Thyroid gland (tissue), 4 donors: ENCODE measurements at regions not wholly inside any gene's neighbourhood (a gene's known extent, or its start where the extent isn't known, plus 50 kb on each side); places are given as distances from the start of the nearest gene placed in this dataset.

Source experiments
- POLR2A ChIP-seq, 2 donors: fragments of 450-650 bp; IDR thresholded peaks; one replicate each; pipeline ENCODE4 v1.6.1; 2017; ENCODE audit warnings: antibody characterized with exemption in 2 of 2, mild to moderate bottlenecking in 2 of 2, moderate library complexity in 1 of 2
- TF ChIP-seq, protein P1 (sequence below), 6 experiments: fragments of 200-600 bp in 3 of 6; fragments of 450-650 bp in 3 of 6; sonication (generic) in 3 of 6; IDR thresholded peaks; one replicate each; pipeline ENCODE4 v1.5.1; 2016 to 2019; ENCODE audit warnings: antibody characterized with exemption in 6 of 6, mild to moderate bottlenecking in 2 of 6, inconsistent platforms in 1 of 6, moderate library complexity in 1 of 6

DNA sequence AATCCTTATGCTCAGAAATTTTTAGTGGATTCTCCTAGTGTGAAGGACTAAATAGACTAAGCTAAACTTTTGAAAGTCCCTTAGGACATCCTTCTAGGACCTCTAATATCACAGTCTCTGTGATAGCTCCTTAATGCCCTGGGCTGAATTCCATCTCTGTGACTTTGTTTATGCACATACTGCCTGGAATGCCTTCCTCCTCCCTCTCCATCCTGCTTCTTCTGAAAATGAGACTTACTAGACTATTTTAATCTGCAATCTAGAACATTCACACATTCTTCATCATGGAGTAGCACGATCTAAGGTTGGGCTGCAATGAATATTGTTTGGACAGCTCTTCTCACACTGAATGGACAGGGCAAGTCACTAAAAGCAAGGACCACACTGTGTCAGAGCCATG lies 65.0 kb upstream of the MSX1 start:
- no peak for TF ChIP-seq POLR2A (IDR thresholded peaks at IDR 0.05)
- TF ChIP-seq, protein P1, sequence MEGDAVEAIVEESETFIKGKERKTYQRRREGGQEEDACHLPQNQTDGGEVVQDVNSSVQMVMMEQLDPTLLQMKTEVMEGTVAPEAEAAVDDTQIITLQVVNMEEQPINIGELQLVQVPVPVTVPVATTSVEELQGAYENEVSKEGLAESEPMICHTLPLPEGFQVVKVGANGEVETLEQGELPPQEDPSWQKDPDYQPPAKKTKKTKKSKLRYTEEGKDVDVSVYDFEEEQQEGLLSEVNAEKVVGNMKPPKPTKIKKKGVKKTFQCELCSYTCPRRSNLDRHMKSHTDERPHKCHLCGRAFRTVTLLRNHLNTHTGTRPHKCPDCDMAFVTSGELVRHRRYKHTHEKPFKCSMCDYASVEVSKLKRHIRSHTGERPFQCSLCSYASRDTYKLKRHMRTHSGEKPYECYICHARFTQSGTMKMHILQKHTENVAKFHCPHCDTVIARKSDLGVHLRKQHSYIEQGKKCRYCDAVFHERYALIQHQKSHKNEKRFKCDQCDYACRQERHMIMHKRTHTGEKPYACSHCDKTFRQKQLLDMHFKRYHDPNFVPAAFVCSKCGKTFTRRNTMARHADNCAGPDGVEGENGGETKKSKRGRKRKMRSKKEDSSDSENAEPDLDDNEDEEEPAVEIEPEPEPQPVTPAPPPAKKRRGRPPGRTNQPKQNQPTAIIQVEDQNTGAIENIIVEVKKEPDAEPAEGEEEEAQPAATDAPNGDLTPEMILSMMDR (IDR thresholded peaks at IDR 0.05), result no peak
